Upper lobe of left lung (tissue), 4 donors: ENCODE measurements at regions not wholly inside any gene's neighbourhood (a gene's known extent, or its start where the extent isn't known, plus 50 kb on each side); places are given as distances from the start of the nearest gene placed in this dataset.

Experiments
- CTCF ChIP-seq, 6 experiments: fragments of 450-650 bp in 4 of 6; fragments of 200-600 bp in 2 of 6; sonication (generic) in 2 of 6; IDR thresholded peaks; one replicate each; pipeline ENCODE4 v1.5.1; 2016 to 2019; ENCODE audit warnings: antibody characterized with exemption in 6 of 6
- EP300 ChIP-seq, 4 donors: sonication (generic); formaldehyde crosslinking; IDR thresholded peaks; one replicate each; pipeline ENCODE4 v1.5.1; 2017; ENCODE audit warnings: antibody characterized with exemption in 4 of 4, control low read depth in 2 of 4
- POLR2A ChIP-seq, 4 donors: fragments of 450-650 bp; IDR thresholded peaks; one replicate each; pipeline ENCODE4 v1.5.1; 2016 to 2017; ENCODE audit warnings: antibody characterized with exemption in 4 of 4, mild to moderate bottlenecking in 2 of 4
- POLR2AphosphoS5 ChIP-seq, 2 donors: sonication (generic); formaldehyde crosslinking; IDR thresholded peaks; one replicate each; pipeline ENCODE4 v1.5.1; 2017; ENCODE audit warnings: antibody characterized with exemption in 2 of 2

- TF ChIP-seq POLR2AphosphoS5 (IDR thresholded peaks at IDR 0.05), result no peak
- TF ChIP-seq CTCF (IDR thresholded peaks at IDR 0.05), result no peak
- TF ChIP-seq POLR2A (IDR thresholded peaks at IDR 0.05), result no peak
- no peak for TF ChIP-seq EP300 (IDR thresholded peaks at IDR 0.05)
These were observed 134.2 kb upstream of the THBS2 start for GRCh38 chr6:169387809-169388383.
